Psoas muscle (tissue), 7 donors: ENCODE measurements at regions not wholly inside any gene's neighbourhood (a gene's known extent, or its start where the extent isn't known, plus 50 kb on each side); places are given as distances from the start of the nearest gene placed in this dataset.

ENCODE experiments used
- ATAC-seq, 4 donors: fragments of 200-7000 bp; cut with Tn5 transposase; one replicate each; pipeline ENCODE4 v1.9.1; 2020; ENCODE audit warnings: moderate library complexity in 3 of 4, mild to moderate bottlenecking in 2 of 4
- DNase-seq, 2 donors: peaks; one replicate each; pipeline ENCODE4 v3.0.0-alpha.2; 2020
- H3K27ac ChIP-seq: fragments of 200-600 bp; one replicate; pipeline ENCODE4 v1.8.0; 2022
- H3K27me3 ChIP-seq, 3 donors: fragments of 200-600 bp in 1 of 3; one replicate each; pipeline versions ENCODE4 v1.6.1 to v1.8.0; 2013 to 2022; ENCODE audit warnings: low read length in 2 of 3, mild to moderate bottlenecking in 2 of 3, moderate library complexity in 1 of 3; ENCODE audit not compliant: insufficient read depth in 3 of 3
- H3K36me3 ChIP-seq, 2 donors: fragments of 200-600 bp in 1 of 2; one replicate each; pipeline versions ENCODE4 v1.6.1 to v1.8.0; 2013 to 2022; ENCODE audit warnings: low read depth in 1 of 2, mild to moderate bottlenecking in 1 of 2, moderate library complexity in 1 of 2; ENCODE audit not compliant: insufficient read depth in 1 of 2
- H3K4me1 ChIP-seq: fragments of 200-600 bp; one replicate; pipeline ENCODE4 v1.8.0; 2022
- H3K4me3 ChIP-seq: fragments of 200-600 bp; one replicate; pipeline ENCODE4 v1.8.0; 2022; ENCODE audit warnings: mild to moderate bottlenecking
- H3K9me3 ChIP-seq: fragments of 200-600 bp; one replicate; pipeline ENCODE4 v1.8.0; 2022
- WGBS, 3 donors: extraction: QIAGEN DNeasy Blood & Tissue Kit; methylation state at CpG; one replicate each; pipeline versions ENCODE4 v1.1.6 to v1.1.7; 2013; 5-methylcytosine and 5-hydroxymethylcytosine counted together
- intact Hi-C, 2 donors: fragments of 100-400 bp; cut with DNase I; formaldehyde crosslinking; loops; one replicate each; pipeline versions ENCODE4 v1.11.0 to v1.14.2; 2022
- TF ChIP-seq, protein P1 (sequence below): fragments of 200-600 bp; IDR thresholded peaks from one replicate; pipeline ENCODE4 v1.8.0; 2022; ENCODE audit warnings: antibody characterized with exemption
- donor health status: healthy with polysubstance abuse.
- donor health status: DM: no; HTN: no; CAD: no; lungs with moderate emphysema.
- donor health status: Bipolar disorder and iron deficiency.
- donor health status: healthy.
- donor health status: DM: yes; HTN: yes; CAD: no.
- donor health status: DM: no; HTN: no; CAD: no.
- donor health status: DM: yes; HTN: yes; CAD: no.

DNA sequence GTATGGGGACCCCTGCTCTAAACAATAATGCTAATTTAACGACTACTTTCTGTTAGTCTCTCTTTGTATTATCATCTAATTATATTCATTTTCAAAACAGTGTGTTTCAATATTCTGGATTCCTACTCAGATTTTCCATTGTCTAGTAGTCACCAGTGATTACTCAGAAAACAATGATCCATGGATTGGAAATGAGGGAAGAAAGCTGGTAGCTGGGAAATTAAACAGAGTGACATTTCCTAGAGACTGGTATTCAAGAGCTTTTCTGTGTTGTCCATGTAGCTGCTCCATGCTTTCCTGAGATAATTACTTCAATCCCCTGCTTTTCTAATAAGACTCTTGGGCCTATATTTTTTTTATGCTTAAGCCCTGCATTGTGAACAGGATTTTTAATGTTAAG is 1862.1 kb upstream of the C9orf72 start:
- TF ChIP-seq, protein P1, sequence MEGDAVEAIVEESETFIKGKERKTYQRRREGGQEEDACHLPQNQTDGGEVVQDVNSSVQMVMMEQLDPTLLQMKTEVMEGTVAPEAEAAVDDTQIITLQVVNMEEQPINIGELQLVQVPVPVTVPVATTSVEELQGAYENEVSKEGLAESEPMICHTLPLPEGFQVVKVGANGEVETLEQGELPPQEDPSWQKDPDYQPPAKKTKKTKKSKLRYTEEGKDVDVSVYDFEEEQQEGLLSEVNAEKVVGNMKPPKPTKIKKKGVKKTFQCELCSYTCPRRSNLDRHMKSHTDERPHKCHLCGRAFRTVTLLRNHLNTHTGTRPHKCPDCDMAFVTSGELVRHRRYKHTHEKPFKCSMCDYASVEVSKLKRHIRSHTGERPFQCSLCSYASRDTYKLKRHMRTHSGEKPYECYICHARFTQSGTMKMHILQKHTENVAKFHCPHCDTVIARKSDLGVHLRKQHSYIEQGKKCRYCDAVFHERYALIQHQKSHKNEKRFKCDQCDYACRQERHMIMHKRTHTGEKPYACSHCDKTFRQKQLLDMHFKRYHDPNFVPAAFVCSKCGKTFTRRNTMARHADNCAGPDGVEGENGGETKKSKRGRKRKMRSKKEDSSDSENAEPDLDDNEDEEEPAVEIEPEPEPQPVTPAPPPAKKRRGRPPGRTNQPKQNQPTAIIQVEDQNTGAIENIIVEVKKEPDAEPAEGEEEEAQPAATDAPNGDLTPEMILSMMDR = no peak
- Histone ChIP-seq H3K27ac (no peak overlapping the region), H3K36me3 (no peaks in the 10 kb centered on the region), H3K4me1 (no peaks in the 10 kb centered on the region), H3K4me3 (no peak overlapping the region), H3K9me3 (no peaks in the 10 kb centered on the region), H3K27me3 (no peaks in the 10 kb centered on the region)
- intact Hi-C loops = no loop called here
- no peak for DNase-seq
- no peak for ATAC-seq
- WGBS, 3 donors = 68 to 79% (median 74%) methylated on average over 1 of the region's 1 CpG

DNA sequence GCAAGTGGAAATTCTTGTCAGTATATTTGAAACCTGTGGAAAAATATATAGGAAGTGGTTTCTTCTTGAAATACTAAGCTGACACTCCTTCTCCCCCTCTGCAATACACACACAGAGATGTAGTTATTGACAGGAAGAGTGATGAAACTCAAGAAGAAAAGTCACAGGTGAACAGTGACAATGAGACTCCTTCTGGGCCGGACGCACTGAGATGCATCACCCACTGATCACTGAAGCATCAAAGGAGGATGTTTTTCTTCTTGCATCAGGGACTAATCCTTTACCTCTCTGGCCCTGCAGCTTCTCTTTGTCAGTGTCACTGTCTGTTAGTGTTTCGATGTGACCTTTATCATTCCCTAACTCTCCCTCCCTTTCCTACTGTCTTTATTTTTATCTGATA is 1864.2 kb upstream of the C9orf72 start:
- H3K27me3 ChIP-seq = no peaks in the 10 kb centered on the region
- H3K27ac ChIP-seq = no peak overlapping the region
- H3K4me3 ChIP-seq = no peak overlapping the region
- no peaks in the 10 kb centered on the region for H3K4me1 ChIP-seq
- TF ChIP-seq, protein P1 = no peak
- 69 to 78% (median 73%) methylated on average over 3 of the region's 3 CpGs for WGBS, 3 donors
- DNase-seq (no peak), ATAC-seq (no peak)
- no peaks in the 10 kb centered on the region for H3K9me3 ChIP-seq
- H3K36me3 ChIP-seq = no peaks in the 10 kb centered on the region
- intact Hi-C loops = no loop called here

DNA sequence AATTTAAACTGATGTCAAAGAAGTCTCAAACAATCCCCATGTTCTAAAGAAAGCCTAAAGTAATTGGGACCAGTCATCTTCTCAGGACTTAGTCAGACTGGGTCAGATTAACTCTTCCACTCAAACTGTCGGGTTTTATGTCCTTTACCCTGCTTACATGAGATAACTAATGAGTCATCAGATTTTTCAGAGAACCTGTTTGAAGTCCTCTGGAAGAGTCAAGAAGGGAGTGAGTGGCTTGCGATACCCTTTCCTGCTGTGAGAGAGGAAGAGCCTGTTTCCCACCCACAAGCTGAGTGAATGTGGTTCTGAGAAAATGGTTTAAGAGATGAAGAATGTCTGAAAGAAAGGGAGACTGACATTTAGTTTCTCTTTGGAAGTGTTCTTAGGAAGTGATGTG is 1866.7 kb upstream of the C9orf72 start:
- Histone ChIP-seq H3K4me3 (no peak overlapping the region), H3K9me3 (no peaks in the 10 kb centered on the region), H3K27ac (no peak overlapping the region), H3K27me3 (no peaks in the 10 kb centered on the region), H3K36me3 (no peaks in the 10 kb centered on the region), H3K4me1 (no peaks in the 10 kb centered on the region)
- WGBS, 3 donors = 33 to 88% (median 69%) methylated on average over 2 of the region's 2 CpGs
- ATAC-seq (no peak), DNase-seq (no peak)
- TF ChIP-seq, protein P1 = no peak
- intact Hi-C loops = no loop called here

DNA sequence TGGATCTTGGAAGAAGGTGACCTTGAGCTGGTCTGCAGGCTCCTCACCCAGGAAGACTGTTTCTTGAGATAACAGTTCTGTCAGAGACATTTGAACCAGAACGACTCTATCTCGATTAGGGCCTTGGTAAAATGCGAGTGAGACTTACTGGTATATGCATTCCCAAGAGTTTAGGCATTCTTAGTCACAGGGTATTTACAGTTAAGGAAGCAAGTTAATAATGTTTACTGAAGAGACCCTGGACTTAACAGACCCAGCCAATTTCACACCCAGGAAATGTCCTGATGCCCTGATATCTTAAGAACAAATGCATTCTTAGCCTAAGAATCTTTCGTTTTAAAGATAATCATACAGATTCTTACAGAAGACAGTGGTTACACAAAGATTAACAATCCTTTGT is 1867.2 kb upstream of the C9orf72 start:
- intact Hi-C loops = no loop called here
- no peaks in the 10 kb centered on the region for H3K4me1 ChIP-seq
- ATAC-seq (no peak), DNase-seq (no peak)
- 79 to 89% (median 88%) methylated on average over 4 of the region's 4 CpGs for WGBS, 3 donors
- H3K36me3 ChIP-seq = no peaks in the 10 kb centered on the region
- no peak overlapping the region for H3K4me3 ChIP-seq
- no peak overlapping the region for H3K27ac ChIP-seq
- no peaks in the 10 kb centered on the region for H3K27me3 ChIP-seq
- TF ChIP-seq, protein P1 = no peak
- H3K9me3 ChIP-seq = no peaks in the 10 kb centered on the region

DNA sequence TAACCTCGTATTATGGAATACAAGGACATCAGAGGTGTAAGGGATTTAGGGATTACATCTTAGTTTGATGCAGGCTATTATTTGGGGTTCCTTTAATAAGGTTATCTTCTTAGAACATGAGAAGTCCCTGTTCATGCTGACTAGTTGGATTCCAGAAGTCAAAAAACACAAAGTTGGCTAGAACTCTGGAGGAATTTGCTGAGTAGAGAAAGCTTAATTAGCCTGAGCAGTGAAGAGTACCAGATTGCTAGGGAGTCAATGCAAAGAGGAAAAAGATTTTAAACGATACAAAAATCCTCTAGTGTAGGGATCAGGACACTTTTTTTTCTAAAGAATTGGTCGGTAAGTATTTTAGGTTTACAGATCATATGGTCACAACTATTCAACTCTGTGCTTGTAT is 1872.5 kb upstream of the C9orf72 start:
- TF ChIP-seq, protein P1 = no peak
- intact Hi-C loops = no loop called here
- Histone ChIP-seq H3K4me1 (no peaks in the 10 kb centered on the region), H3K4me3 (no peak overlapping the region), H3K27ac (no peak overlapping the region), H3K9me3 (no peaks in the 10 kb centered on the region), H3K36me3 (no peaks in the 10 kb centered on the region), H3K27me3 (no peaks in the 10 kb centered on the region)
- DNase-seq = no peak
- ATAC-seq = no peak
- WGBS, 3 donors = 70 to 78% (median 74%) methylated on average over 3 of the region's 3 CpGs
